HG03175 (cell line): ENCODE measurements at regions not wholly inside any gene's neighbourhood (a gene's known extent, or its start where the extent isn't known, plus 50 kb on each side); places are given as distances from the start of the nearest gene placed in this dataset.

Experiments
- ATAC-seq: cut with Tn5 transposase; IDR thresholded peaks from one replicate; pipeline ENCODE4 v1.9.1; 2021; ENCODE audit warnings: mild to moderate bottlenecking, moderate library complexity; ENCODE audit not compliant: unreplicated experiment

DNA sequence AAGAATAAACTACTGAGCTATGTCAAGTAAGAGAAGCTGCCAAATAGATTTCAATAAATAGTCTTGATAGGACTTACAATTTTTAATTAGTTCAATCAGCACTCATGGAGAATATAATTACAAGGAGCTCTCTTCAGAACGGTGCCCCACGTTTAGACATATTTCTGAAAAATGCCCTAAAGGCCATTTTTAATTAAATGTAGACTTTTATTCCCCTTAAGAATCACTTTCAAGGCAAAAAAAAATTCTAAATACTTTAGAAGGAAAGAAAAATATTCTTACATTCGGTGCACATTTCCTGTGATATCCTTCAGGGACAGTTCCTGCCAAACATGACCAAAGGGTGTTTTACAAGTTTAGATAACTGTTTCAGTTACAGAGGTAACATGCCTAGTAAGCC, 202.5 kb upstream of the CDH7 start:
- ATAC-seq: no peak

DNA sequence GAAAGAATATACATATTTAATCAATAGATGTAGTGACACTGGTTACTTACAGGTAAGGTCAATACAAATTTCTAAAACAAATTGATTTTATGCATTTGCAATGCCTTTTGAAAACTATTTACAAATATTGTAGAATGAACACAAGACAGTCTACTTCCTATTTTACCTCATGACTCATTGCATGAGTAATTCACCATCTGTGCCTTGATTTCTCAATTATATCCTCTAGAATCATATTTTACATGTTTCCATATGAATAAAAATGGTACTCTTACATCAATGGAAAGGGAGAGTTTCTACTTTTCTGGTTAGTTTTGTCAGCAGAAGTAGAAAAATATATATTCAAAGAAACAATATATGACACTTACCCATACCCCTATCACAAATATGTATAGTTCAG, 203.8 kb upstream of the CDH7 start:
- ATAC-seq: no peak

DNA sequence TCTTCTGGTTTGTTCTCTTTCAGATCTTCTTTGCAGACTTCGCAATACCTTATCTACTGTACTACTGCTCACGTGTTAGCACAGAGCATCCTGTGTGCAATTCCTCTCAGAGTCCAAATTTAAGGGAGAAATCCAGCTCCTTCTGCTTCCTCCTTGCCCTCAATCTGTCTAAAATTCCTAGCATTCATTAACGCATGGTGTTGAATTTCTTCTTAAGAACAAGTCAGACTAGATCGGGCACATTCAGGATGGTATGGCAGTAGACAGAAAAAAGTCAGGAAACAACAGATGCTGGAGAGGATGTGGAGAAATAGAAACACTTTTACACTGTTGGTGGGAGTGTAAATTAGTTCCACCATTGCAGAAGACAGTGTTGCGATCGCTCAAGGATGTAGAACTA, 206.1 kb upstream of the CDH7 start:
- no peak for ATAC-seq

DNA sequence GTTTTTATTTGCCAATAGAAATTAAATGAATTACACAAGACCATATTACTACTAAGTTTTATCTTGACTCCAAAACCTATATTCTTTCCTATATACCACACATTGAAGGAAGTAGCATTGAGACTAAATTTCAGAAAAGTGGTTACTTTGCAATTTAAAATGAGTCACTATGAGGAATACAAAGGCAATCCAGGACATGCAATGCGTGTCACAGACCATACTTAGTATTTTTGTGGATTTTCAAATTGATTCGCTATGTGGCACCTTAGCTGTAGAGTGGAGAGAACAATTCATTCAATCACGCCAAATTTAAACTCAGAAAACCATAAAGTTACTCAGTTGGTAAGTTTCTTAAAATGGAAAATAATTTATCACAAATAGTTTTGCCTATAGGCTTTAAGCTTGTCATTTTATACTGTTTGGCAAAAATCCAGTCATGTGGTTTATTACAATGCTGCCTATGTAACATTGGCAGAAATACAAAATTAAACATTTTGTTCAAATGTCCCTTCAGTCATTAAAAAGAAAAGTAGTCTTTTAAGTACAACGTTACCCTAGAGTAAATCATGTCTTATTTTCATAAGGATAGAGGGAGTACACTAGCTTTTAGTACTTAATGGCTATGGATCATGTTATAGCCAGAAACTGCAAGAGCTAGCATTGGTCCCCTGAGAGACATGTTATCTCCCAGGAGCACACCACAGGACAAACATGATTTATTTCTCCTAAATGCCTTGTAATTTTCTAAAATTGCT, 222.8 kb upstream of the CDH7 start:
- ATAC-seq: no peak

DNA sequence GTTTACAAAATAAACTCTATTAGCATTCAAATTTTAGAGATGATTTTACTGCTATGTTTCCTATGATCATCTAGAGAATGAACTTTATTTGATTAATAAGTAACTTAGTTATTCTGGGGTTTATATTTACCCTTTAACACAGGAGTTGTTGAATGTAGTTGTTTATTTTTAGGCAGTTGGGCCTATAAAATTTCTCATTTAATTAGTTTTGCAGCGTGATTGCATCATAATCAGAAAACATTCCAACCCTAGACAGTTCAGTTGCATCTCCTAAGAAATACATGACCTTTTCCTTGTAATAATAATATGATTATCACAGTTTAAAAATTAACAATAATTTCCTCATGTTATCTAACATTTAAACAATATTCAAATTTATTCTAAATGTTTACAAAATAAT, 224.7 kb upstream of the CDH7 start:
- no peak for ATAC-seq

DNA sequence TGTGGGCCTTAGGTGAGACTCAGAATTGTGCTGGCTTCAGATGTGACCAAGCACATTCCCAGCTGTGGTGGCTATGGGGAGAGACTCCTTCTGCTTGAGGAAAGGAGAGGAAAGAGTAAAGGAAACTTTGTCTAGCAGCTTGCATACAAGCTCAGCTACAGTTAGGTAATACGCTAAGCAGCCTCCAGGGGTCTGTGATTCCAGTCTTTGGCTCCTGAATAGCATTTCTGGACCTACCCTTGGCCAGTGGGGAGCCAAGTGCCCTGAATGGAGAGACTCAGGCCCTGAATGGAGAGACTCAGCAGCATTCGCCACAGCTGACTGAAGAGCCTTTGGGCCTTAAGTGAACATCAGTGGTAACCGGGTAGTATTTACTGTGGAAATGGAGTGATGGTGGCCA, 227.4 kb upstream of the CDH7 start:
- no peak for ATAC-seq

DNA sequence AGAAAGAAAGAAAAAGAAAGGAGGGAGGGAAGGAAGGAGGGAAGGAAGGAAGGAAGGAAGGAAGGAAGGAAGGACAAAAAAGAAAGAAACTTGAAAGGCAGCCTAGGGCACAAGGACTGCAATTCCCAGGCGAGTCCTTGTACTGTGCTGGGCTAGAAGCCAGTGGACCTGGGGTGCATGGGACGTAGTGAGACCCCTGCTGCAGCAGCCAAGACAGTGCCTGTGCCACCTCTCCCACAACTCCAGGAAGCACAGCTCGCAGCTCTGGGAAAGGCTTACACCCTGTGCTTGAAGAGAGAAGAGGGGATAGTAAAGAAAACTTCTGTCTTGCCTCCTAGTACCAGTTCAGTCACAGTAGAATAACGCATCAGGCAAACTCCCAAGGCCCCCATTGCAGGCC, 227.9 kb upstream of the CDH7 start:
- ATAC-seq: no peak

DNA sequence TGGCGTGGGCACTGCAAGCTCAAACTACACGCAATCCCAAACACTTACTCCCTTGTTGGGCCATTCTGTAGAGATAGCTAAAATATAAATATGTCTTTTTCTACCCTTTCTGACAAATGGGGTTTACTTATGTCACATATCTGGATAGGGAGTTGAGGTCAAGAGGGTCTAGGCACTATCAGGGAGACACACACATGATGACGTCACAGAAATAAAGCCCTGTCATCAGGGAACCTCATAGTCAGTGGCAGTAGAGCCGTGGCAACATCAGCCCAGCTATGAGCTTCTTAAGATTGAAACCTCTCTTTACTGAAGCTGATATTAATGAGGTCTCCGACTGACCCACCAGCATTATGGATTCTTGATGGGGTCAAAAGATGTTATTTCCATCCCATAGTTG, 234.6 kb upstream of the CDH7 start:
- no peak for ATAC-seq

DNA sequence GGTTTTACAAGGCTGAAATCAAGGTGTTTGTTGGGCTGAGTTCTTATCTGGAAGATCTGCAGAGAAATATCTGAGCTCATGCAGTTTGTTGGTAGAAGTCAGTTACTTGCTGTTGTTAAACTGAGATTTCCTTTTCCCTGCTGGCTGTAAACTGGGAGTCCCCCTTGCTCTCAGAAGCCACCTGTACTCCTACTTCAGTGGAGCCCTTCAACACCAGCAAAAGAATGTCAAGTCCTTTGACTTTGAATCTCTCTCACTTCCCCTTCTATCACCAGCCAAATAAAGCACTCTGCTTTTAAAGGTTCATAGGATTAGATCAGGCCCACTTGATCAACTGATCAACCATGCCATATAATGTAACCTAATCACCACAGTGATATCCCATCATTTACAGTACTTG, 252.2 kb upstream of the CDH7 start:
- ATAC-seq: no peak

DNA sequence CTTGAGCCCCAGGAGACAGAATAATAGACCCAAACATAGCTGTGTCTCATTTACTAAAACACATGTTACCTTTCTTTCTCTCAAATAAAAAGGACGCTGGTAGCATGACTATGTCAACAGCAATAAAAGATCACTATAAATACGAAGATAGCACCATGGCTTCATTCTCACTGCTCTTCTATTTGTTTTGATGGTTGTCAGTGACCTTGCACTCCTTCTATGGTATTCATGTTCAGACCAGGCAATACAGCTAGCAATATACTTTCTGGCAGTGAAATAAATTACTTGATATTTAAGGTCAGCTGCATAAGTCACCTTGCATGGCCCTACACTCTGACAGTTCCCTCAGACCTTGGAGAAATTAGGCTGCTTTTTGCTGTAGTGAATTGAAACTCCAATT, 263.2 kb upstream of the CDH7 start:
- no peak for ATAC-seq

DNA sequence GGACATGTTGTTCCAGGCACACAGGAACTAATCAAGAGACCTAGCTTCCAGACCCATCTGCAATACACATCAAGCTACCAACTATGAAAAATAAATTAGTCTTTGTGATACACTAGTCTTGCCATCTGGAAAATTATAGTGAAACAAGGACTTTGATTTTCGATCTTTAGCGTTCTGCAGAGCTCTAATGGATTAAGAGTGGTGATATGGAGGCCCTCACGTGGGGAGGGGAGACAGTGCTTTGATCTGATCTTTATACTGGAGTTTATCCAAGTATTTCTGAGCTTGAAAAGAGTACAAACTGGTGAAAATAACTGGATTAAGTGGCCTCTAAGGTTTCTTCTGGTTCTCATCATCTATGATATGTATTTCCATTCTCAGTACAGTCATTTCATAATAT, 273.4 kb upstream of the CDH7 start:
- ATAC-seq: no peak

DNA sequence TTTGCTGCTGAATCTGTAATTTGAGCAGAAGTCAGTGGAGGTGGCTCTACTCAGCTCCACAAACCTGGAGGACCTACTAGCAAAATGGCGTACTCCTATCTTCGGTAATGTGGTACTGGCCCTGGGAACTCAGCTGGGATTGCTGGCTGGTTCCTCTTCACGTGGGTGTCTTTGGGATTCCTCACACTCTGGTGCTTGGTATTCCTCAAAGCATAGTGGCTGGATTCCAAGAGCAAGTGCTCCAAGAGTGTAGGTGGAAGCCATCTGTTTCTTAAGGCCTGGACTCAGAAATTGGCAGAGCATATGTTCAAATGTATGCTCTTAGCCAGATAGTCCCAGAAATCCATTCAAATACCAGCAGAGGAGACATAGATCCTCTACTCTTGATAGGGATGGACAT, 281.9 kb upstream of the CDH7 start:
- ATAC-seq: no peak

DNA sequence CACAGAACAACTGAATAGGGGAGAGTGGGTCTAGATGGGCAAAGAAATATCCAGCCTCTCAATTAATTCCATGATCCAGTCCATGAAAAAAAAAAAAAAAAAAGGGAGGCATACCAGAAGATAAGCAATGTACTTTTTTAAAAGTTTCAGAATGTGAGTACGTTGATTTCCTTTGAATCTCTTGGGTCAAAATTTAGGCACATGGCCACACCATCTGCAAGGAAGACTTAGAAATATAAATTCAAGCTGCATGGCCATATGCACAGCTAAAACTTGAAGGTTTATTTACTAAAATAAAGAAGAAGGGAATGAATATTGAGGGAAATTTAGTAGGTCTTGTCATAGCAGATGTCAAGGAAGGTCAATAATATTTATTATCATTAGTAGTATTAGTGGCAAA, 286.5 kb upstream of the CDH7 start:
- ATAC-seq: no peak

DNA sequence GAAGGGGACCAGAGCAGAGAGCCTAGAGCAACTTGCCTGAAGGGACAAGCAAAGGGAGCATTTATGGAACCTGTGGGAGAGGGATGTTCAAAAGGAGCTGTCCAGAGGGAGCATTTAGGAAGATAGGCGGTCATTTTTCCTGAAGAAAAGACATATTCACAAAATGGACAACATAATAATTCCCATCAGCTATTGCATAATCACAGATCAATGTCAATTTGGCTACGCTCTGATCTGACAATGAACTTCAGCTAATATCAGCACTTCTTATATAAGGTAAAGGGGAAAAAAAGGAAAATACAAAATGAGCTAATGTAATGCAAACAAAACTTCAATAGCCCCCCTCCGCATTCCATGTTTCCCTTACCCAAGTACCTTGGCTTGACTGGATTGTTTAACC, 291.1 kb upstream of the CDH7 start:
- ATAC-seq: no peak

DNA sequence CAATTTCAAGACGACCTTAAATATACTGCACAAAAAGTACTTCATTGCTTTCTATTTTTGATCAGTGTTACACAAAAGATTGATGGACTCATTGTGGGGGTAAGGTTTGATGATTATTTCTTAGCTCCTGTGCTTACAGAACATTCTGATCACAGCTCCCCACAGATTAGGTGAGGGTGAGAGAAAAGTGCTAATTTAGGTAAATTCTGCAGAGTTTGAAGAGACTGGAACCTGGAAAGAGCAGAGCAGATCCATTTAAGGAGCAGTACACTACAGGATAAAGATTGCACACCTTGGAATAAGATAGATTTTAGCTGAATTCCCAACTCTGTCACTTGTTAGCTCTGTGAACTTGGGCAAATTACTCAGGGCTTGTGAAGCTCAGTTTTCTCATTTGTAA, 291.9 kb upstream of the CDH7 start:
- ATAC-seq: no peak

DNA sequence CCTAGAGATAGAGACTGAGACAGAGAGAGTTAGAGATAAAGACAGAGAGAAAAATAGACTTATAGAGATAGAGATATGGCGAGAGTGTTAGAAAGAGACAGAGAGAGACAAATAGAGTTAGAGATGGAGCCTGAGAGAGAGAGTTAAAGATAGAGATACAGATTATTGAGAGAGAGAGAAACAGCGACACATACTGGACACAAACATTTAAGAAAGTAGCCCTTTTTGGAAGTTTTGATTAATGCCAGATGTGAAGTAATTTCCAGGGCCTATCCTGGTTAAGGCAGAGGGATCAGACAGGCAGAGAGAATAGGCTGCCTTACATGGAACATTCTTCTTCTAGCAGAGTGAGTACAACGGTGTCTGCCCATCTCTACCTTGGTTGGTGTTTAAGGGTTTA, 311.6 kb upstream of the CDH7 start:
- ATAC-seq: no peak

DNA sequence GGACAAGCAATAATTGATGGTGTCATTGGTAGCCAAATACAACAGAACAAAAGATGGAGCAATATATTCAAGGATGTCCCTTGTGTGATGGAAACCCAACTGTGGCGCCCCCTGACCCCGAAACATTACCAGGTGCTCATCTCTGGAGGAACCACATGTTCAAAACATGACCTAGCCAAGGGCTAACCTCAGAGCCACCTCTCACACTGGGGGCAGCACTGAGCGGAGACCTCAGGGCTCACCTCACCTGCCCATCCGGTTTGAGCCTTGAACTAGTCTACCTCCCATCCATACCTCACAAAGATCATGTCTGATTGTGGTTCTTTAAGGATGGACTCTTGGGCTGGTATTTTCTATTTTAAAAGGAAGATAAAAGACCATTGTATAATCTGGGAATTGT, 314.4 kb upstream of the CDH7 start:
- no peak for ATAC-seq

DNA sequence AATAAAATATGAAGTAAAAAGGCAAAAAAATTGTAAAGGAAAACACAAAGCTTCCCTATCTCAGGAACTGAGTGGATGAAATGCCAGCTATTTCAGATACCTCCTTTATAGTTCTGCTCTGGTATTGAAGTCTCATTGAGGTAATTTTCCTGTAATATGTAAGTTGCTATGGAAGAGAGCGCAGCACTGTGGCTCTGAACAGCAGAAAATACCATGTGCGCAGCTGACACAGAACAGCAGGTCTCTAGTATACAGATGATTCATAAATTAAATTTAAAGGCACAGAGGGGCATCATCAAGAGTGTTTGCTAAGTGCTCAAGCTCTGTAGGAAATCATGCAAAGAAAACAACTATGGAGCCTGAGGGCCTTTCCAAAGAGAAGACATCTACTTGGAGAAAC, 315.3 kb upstream of the CDH7 start:
- ATAC-seq: no peak

DNA sequence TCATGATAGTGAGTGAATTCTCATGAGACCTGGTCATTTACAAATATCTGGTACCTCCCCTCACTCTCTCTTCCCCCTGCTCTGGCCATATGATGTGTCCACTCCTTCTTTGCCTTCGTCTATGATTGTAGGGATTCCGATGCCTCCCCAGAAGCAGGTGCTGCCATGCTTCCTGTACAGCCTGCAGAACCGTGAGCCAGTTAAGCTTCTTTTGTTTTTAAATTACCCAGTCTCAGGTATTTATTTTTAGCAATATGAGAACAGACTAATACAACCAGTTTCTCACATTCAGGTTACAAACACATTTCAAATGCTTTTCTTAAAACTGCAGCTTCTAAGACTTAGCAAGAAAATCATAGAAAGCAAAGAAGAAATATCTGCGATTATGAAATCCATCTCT, 321.2 kb upstream of the CDH7 start:
- no peak for ATAC-seq

DNA sequence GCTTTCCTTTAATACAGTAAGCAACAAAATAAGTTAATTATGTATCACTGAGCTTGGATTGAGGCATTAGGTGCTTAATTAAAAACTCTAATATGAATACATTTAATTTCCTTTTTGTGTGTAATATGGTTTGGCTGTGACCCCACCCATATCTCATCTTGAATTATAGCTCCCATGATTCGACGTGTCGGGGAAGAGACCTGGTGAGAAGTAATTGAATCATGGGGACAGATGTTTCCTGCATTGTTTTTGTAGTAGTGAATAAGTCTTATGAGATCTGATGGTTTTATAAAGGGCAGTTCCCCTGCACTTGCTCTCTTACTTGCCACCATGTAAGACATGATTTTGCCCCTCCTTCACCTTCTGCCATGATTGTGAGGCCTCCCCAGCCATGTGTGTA, 325.4 kb upstream of the CDH7 start:
- no peak for ATAC-seq

DNA sequence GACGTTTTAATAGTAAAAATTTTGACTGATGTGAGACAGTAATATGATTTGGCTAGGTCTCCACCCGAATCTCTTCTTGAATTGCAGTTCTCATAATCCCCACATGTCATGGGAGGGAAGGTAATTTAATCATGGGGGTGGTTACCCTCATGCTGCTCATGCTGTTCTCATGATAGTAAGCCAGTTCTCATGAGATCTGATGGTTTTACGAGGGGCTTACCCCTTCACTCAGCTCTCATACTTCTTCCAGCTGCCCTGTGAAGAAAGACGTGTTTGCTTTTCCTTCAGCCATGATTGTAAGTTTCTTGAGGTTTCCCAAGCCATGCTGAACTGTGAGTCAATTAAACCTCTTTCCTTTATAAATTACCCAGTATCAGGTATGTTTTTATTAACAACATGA, 327.0 kb upstream of the CDH7 start:
- ATAC-seq: no peak

DNA sequence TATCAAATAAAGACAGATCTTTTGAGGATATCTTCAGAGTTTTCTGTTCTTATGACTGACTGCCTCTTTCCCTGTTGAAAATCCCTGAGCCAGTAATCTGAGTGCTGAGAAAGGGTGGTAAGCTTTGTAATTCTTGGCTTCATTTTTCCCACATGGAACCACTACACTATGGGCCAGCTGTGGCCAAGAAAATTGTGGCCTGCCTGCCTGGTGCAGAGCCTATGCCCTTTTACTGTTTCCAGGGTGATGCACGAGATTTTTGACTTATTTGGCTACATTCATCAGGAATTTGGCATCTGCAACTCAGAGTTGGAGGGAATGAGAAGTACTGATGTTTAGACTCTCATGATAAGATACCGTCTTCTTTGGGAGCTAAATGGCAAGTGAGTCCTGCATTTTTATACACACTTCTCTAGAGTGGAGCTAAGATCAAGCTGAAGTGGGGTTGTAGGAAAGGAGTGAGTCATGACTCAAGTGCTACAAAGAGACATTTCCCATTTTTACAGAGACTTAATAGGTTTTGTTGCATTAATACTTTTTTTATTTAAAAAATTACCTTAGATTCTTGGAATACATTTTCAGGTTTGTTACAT, 328.2 kb upstream of the CDH7 start:
- ATAC-seq: no peak

DNA sequence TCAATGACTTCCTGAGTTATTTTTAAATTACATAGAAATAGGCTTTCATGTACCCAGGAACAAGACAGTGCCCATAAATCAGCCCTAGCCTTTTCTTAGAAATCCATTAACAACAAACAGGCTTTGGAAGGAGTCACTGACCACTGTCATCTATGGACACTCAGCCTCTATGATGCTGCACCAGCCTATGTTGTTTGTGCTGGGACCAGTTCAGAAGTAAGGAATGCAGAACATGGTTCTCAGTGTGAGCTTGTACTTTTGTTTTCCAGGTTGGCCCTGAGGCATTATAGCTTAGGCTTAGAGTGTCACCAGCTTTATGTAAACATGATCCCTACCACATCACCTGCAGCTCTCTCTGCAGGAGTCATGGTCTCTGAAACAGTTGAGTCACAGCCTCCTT, 335.7 kb upstream of the CDH7 start:
- no peak for ATAC-seq
